GM18511 (cell line): ENCODE measurements at regions not wholly inside any gene's neighbourhood (a gene's known extent, or its start where the extent isn't known, plus 50 kb on each side); places are given as distances from the start of the nearest gene placed in this dataset.
"Not testable (repeated sequence)": the region's sequence is repeated elsewhere in the genome, so short reads cannot be mapped to it uniquely, and the experiment has no call there.

Source experiments
- ATAC-seq: cut with Tn5 transposase; IDR thresholded peaks from one replicate; pipeline ENCODE4 v1.9.1; 2021; ENCODE audit warnings: mild to moderate bottlenecking, moderate library complexity; ENCODE audit not compliant: unreplicated experiment

GRCh38 chr1:212155219-212155618 lies 119.7 kb downstream of the DTL start:
- no peak for ATAC-seq

DNA sequence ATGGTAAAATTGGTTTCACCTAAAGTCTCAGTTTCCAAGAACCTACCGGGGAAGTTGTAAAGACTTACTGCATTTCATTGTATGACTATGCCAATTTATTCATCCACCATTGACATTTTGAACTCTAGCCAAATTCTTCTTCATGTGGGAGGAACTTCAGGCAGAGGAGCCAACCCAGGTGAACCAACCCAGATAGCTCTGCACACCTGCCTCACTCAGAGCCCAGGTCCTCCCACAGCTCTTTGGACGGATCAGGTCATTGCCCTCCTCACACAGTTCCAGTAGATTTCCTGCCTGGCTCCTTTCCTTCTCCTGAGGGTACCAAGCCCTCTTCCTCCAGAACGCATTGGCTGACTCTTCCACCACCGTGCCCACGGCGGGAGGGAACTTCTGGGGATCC lies 121.7 kb downstream of the DTL start:
- ATAC-seq = no peak

DNA sequence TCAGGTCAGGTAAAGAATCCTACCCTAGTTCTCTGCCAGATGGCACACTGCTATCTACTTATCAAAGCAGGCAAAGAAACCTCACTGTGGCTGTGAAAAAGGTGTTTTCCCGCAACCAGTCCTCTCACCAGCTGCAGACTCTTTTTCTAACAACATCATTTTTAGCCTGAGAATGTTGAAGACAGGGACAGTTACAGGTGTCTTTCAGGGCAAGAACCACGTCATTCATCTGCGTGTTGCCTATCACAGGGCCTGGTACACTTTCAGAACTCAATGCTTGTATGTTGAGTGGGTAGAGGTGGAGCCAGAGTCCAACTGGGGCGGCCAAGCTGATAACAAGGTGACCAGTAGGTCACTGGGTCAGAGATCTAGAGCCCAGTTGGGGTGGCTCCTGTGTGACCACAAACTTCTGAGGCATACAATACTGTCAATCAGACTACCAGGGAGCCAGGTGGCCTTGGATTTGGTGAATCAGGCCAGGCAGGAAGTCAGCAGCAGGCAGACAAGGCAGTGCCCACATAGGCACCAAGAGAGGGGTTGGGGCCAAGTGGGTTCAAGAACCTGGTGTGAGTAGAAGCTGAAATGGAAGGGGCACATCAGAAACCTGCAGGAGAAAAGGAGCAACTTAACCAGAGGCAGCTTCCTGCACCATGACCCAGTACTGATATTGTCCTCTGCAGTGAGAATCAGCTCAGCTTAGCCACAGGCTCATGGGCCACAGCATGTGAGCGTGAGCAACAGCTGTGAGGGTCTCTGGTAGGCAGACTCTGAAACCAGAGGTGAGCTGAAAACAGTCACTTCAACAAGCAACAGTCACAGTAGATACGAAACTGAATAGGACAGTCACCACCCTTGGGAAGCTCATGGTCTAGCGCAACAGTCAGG lies 123.6 kb downstream of the DTL start:
- ATAC-seq = peak; percentile 69

DNA sequence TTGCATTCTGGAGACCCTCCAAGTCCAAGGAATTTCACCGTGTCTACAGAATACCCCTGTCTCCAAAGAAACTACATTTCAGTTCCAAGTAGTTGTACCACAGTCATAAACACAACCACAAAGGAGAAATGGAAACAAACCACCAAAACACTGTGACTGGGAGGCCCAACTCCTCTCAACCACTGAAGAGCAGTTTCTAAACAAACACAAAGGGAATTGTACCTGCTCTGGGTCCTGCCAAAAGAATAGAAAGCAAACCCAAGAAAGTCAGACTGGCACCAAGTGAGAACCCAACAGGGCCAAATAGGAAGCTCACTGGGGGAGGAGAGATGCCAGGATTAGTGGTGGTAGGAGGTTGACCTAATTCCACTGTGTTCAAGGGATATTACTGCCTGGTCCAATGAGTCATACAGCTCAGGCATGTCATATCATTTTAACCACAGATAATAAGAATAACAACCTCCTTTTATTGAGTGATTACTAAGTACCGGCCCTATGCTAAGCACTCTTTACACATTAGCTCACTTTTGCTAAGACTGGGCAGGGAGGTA lies 123.9 kb upstream of the PPP2R5A start:
- ATAC-seq = no peak

- ATAC-seq = peak; percentile 55
Measured at GRCh38 chr1:212162635-212163034, 122.6 kb upstream of the PPP2R5A start.

GRCh38 chr1:212164095-212164872 lies 120.9 kb upstream of the PPP2R5A start:
- no peak for ATAC-seq

- ATAC-seq = no peak
Measured at GRCh38 chr1:212166244-212166643, 119.0 kb upstream of the PPP2R5A start.

DNA sequence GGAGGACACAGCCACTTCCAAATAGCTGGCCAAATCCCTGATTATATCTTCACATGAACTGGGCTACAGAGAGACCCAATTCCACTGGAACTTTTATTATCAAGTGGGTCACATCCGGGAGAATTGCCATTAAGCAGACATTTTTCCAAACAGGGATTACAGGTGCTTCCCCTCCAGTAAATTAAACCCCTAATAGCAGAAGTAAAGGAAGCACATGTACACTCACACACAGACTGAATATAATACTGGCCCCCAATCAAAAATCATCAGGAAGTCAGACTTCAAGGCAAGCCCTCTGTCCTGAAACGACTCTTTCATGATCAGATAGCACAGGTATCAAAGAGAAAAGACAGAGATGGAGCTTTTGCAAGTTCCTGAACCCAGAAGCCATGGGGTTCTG lies 118.6 kb upstream of the PPP2R5A start:
- no peak for ATAC-seq

DNA sequence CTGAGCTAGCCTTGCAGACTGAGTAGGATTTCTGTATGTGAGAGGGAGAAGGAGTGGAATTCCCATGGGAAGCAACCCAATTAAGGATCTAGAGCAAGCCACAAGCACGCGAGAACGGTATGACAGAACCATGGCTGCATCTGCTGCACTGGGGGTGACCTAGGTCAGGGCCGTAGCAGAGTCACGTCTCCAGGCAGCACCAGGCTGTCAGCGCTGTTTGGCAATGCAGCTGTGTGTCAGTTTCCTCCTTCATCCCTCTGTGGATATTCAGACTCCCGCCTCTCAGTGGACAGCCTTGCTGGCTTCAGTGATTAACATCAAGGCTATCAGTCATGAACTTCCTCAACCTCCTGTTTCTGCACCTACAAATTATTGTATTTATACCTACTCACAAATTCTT lies 118.1 kb upstream of the PPP2R5A start:
- no peak for ATAC-seq

- no peak for ATAC-seq
Measured at GRCh38 chr1:212173567-212173966, 111.6 kb upstream of the PPP2R5A start.

GRCh38 chr1:212174295-212174694 lies 110.9 kb upstream of the PPP2R5A start:
- not testable (repeated sequence) for ATAC-seq

DNA sequence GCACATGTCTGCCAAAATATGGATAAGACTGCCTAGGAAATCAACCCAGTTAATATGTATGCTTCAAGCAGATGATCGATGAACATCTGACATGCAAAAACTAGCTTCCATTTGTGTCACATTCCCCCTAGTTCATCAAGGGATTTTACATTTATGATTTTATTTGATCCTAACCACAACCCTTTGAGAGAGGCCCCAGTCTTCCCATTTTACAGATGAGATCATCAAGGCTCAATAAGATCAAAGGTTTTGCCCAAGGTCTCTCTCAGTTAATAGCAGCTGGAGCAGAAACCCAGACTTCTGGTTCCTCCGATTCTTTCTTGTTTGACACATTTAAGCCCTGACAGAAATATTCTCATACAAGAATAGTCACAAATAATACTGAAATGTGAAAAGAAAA lies 107.7 kb upstream of the PPP2R5A start:
- no peak for ATAC-seq

DNA sequence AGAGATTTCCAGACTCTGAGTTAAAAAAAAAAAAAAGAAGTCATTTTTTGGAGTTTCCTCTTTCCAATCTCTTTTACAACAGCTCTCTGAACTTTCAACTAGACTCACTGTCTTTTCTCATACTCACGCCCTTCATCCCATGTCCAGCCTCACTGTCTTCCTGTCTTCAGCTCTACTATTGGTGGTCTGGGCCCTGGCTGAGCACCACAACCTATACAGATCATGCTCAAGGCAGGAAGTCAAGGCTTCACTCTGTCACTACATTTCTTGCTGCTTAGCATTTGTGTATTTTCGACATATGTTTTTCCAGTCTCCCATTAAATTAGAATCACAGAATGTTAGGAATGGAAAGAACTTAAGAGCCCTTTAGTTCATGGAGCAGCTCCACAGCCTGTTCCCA lies 106.4 kb upstream of the PPP2R5A start:
- no peak for ATAC-seq

- ATAC-seq = no peak
Measured at GRCh38 chr1:212179394-212180076, 105.7 kb upstream of the PPP2R5A start.

- ATAC-seq = no peak
Measured at GRCh38 chr1:212181015-212181882, 104.0 kb upstream of the PPP2R5A start.

GRCh38 chr1:212182171-212182570 lies 103.0 kb upstream of the PPP2R5A start:
- no peak for ATAC-seq

GRCh38 chr1:212182579-212182978 lies 102.6 kb upstream of the PPP2R5A start:
- ATAC-seq = no peak

- ATAC-seq = peak; percentile 99
Measured at GRCh38 chr1:212186427-212187207, 98.6 kb upstream of the PPP2R5A start.

DNA sequence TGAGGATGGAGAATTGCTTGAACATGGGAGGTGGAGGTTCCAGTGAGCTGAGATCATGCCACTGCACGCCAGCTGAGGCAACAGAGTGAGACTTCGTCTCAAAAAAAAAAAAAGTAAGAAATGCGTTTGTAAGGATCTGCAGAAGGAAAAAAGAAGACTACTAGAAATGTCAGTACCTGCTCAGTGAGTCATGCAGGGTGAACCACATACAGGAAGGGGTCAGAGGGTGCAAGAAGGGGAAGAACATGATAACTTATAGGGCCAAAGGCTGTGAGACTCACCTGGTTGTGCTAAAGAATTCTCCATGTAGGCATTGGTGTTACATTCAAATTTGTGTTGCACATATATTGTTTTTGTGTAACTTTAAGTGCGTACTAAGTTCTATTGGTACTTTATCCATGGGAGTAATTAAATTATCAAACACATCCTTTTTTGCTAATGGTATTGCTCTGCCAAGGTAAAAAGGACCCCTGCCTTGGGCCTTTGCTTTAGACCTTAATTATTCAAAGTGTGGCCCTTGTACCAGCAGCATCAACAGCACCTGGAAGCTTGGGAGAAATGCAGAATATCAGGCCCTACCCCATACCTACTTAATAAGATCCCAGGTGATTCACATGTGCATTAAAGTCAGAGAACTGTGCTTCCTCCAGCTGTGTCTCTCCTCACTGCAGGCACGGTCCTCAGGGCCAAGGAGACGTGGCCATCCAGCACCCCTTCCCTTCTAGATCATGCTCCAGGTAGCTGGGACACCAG lies 96.4 kb upstream of the PPP2R5A start:
- no peak for ATAC-seq
